ENCODE measurements at regions not wholly inside any gene's neighbourhood (a gene's known extent, or its start where the extent isn't known, plus 50 kb on each side); places are given as distances from the start of the nearest gene placed in this dataset.

- H3K4me1 Mint-ChIP-seq = no peaks in the 10 kb centered on the region
- CTCF ChIA-PET = no interaction called here
- no peak overlapping the region for H3K4me3 Mint-ChIP-seq
- H3K36me3 Mint-ChIP-seq (ENCODE audit: low read depth) = no peaks in the 10 kb centered on the region
- ATAC-seq (ENCODE audit: low read depth) (no peak), DNase-seq (no peak)
- TF ChIP-seq, protein P1, sequence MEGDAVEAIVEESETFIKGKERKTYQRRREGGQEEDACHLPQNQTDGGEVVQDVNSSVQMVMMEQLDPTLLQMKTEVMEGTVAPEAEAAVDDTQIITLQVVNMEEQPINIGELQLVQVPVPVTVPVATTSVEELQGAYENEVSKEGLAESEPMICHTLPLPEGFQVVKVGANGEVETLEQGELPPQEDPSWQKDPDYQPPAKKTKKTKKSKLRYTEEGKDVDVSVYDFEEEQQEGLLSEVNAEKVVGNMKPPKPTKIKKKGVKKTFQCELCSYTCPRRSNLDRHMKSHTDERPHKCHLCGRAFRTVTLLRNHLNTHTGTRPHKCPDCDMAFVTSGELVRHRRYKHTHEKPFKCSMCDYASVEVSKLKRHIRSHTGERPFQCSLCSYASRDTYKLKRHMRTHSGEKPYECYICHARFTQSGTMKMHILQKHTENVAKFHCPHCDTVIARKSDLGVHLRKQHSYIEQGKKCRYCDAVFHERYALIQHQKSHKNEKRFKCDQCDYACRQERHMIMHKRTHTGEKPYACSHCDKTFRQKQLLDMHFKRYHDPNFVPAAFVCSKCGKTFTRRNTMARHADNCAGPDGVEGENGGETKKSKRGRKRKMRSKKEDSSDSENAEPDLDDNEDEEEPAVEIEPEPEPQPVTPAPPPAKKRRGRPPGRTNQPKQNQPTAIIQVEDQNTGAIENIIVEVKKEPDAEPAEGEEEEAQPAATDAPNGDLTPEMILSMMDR (IDR thresholded peaks at IDR 0.05) = no peak
- H3K27me3 Mint-ChIP-seq = no peaks in the 10 kb centered on the region
- intact Hi-C loops (cut with micrococcal nuclease) = no loop called here
- POLR2A ChIA-PET = no interaction called here
- peaks cover 3% of the 10 kb centered on the region for H3K9me3 Mint-ChIP-seq
- no peak overlapping the region for H3K27ac Mint-ChIP-seq
These were observed 488.0 kb upstream of the B3GALT2 start for GRCh38 chr1:193674292-193674944.

DNA sequence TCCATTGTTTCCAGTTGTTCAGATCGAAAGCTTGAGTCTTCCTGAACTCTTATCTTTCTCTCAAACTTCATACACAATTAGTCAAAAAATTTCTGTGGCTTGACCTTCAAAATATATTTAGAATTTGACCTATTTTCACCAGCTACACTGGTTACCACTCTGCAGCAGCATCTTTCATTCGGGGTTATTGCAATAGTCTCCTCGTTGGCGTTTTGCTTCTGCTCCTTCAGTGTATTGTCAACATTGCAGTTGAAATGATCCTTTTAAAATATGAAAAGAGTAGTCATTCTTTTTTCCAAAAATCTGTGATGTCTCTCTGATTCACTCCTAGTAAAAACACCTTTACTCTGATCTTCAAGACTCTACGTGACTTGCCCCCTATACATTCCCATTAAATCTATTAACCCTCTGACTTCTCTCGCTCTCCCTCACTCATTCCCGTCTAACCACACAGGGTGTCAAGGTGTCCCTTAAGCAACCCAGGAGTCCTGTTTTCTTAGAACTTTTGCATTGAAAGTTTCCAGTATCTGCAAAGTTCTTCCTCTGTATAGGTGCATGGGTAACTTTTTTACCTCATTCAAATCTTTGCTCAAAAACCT is 480.2 kb upstream of the B3GALT2 start:
- H3K4me1 Mint-ChIP-seq = no peaks in the 10 kb centered on the region
- ChIA-PET POLR2A (no interaction called here), CTCF (no interaction called here)
- TF ChIP-seq, protein P1 (IDR thresholded peaks at IDR 0.05) = no peak
- DNase-seq = no peak
- no peak for ATAC-seq (ENCODE audit: low read depth)
- no peaks in the 10 kb centered on the region for H3K36me3 Mint-ChIP-seq (ENCODE audit: low read depth)
- H3K9me3 Mint-ChIP-seq = peaks cover 3% of the 10 kb centered on the region
- H3K27me3 Mint-ChIP-seq = no peaks in the 10 kb centered on the region
- intact Hi-C loops (cut with micrococcal nuclease) = no loop called here
- no peak overlapping the region for H3K4me3 Mint-ChIP-seq
- H3K27ac Mint-ChIP-seq = no peak overlapping the region

DNA sequence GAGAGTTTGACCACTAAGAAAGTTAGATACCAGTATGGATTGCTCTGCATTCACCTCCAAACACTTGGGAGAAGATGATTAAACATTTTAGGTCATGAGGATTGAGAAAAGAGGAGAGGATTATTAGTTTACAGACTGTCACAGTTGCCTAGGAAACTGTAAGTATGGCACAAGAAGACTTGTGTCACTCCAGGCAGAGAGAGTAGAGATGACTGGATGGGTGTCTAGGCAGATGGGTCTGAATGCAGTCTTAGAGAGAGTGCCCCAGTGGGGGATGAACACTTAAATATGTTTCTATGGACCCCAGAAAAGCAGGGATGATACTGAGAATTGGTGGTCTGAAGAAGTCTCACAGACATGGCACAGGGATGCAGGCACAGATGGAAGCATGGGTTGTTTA is 477.6 kb upstream of the B3GALT2 start:
- POLR2A ChIA-PET = no interaction called here

GRCh38 chr1:193662030-193662429 is 475.6 kb upstream of the B3GALT2 start:
- H3K9me3 Mint-ChIP-seq = no peaks in the 10 kb centered on the region
- TF ChIP-seq, protein P1 (IDR thresholded peaks at IDR 0.05) = no peak
- no peak overlapping the region for H3K27ac Mint-ChIP-seq
- H3K4me1 Mint-ChIP-seq = no peaks in the 10 kb centered on the region
- CTCF ChIA-PET = no interaction called here
- DNase-seq (no peak), ATAC-seq (ENCODE audit: low read depth) (no peak)
- intact Hi-C loops (cut with micrococcal nuclease) = no loop called here
- no peaks in the 10 kb centered on the region for H3K27me3 Mint-ChIP-seq
- no peak overlapping the region for H3K4me3 Mint-ChIP-seq
- H3K36me3 Mint-ChIP-seq (ENCODE audit: low read depth) = no peaks in the 10 kb centered on the region
- POLR2A ChIA-PET = no interaction called here

More for the DNA sequence above, 477.6 kb upstream of the B3GALT2 start:
- H3K36me3 Mint-ChIP-seq (ENCODE audit: low read depth) = no peaks in the 10 kb centered on the region
- CTCF ChIA-PET = no interaction called here
- H3K27ac Mint-ChIP-seq = no peak overlapping the region
- H3K4me3 Mint-ChIP-seq = no peak overlapping the region
- TF ChIP-seq, protein P1 (IDR thresholded peaks at IDR 0.05) = no peak
- DNase-seq (no peak), ATAC-seq (ENCODE audit: low read depth) (no peak)
- H3K4me1 Mint-ChIP-seq = no peaks in the 10 kb centered on the region
- intact Hi-C loops (cut with micrococcal nuclease) = no loop called here
- no peaks in the 10 kb centered on the region for H3K27me3 Mint-ChIP-seq
- H3K9me3 Mint-ChIP-seq = no peaks in the 10 kb centered on the region

GRCh38 chr1:193661385-193661784 is 475.0 kb upstream of the B3GALT2 start:
- no peak for DNase-seq
- H3K4me3 Mint-ChIP-seq = no peak overlapping the region
- POLR2A ChIA-PET = no interaction called here

More at GRCh38 chr1:193661385-193661784, 475.0 kb upstream of the B3GALT2 start:
- no peak overlapping the region for H3K27ac Mint-ChIP-seq
- no peak for ATAC-seq (ENCODE audit: low read depth)
- no peaks in the 10 kb centered on the region for H3K36me3 Mint-ChIP-seq (ENCODE audit: low read depth)
- H3K4me1 Mint-ChIP-seq = no peaks in the 10 kb centered on the region
- intact Hi-C loops (cut with micrococcal nuclease) = no loop called here
- no peaks in the 10 kb centered on the region for H3K27me3 Mint-ChIP-seq
- TF ChIP-seq, protein P1 (IDR thresholded peaks at IDR 0.05) = no peak
- CTCF ChIA-PET = no interaction called here
- H3K9me3 Mint-ChIP-seq = no peaks in the 10 kb centered on the region
